GM12875 (cell line): ENCODE measurements at regions not wholly inside any gene's neighbourhood (a gene's known extent, or its start where the extent isn't known, plus 50 kb on each side); places are given as distances from the start of the nearest gene placed in this dataset.

ENCODE experiments used
- H3K4me3 ChIP-seq: one replicate; pipeline ENCODE4 v1.5.1; 2011; ENCODE audit warnings: low read depth, low read length, control low read depth
- TF ChIP-seq, protein P1 (sequence below): IDR thresholded peaks from 2 replicates; pipeline ENCODE4 v1.5.1; 2011; ENCODE audit warnings: low read depth, mild to moderate bottlenecking, control low read depth, inconsistent platforms, low read length, moderate library complexity, borderline replicate concordance; ENCODE audit not compliant: insufficient read depth

DNA sequence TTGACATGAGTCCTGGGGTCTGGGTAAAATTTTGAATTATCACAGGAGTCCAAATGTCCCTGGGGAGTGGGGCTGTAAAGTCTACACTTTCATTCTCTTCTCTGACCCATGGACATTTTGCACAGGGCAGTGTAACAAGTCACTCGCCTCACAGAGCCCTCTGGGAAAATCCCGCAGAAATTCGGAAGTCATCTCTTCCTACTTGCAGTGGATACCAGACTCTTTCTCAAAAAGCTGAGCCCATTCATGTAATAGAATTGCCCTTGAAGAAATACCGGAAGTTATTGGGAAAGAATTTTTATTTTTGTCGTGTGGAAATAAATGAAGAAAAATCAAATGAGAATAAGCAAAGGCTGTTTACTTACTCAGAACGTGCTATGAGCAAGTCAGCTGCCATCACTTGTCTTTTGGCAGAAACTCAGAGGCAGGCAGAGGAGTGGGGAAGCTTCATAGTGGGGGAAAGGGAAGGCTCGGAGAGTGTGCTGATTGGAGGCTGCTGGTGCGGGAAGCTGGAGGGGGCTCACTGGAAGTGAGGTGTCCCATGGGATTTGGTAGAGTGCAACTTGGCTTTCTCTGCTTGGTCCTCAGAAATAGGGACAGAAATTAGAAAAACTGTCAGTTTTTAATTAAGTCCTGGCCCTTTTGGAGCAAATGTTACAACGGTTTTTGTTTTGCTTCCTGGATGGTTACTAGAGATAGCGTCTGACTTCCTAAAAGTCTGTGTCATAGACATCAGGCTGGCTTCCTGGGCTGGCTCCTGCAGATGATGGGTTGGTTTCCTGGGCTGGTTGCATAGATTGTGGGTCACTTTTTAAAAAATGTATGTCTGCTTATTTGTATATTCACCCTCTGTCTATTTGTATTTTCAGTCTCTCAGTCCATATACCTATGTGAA lies 79.8 kb upstream of the EEF1E1 start:
- TF ChIP-seq, protein P1, sequence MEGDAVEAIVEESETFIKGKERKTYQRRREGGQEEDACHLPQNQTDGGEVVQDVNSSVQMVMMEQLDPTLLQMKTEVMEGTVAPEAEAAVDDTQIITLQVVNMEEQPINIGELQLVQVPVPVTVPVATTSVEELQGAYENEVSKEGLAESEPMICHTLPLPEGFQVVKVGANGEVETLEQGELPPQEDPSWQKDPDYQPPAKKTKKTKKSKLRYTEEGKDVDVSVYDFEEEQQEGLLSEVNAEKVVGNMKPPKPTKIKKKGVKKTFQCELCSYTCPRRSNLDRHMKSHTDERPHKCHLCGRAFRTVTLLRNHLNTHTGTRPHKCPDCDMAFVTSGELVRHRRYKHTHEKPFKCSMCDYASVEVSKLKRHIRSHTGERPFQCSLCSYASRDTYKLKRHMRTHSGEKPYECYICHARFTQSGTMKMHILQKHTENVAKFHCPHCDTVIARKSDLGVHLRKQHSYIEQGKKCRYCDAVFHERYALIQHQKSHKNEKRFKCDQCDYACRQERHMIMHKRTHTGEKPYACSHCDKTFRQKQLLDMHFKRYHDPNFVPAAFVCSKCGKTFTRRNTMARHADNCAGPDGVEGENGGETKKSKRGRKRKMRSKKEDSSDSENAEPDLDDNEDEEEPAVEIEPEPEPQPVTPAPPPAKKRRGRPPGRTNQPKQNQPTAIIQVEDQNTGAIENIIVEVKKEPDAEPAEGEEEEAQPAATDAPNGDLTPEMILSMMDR: no peak
- no peak overlapping the region for H3K4me3 ChIP-seq

DNA sequence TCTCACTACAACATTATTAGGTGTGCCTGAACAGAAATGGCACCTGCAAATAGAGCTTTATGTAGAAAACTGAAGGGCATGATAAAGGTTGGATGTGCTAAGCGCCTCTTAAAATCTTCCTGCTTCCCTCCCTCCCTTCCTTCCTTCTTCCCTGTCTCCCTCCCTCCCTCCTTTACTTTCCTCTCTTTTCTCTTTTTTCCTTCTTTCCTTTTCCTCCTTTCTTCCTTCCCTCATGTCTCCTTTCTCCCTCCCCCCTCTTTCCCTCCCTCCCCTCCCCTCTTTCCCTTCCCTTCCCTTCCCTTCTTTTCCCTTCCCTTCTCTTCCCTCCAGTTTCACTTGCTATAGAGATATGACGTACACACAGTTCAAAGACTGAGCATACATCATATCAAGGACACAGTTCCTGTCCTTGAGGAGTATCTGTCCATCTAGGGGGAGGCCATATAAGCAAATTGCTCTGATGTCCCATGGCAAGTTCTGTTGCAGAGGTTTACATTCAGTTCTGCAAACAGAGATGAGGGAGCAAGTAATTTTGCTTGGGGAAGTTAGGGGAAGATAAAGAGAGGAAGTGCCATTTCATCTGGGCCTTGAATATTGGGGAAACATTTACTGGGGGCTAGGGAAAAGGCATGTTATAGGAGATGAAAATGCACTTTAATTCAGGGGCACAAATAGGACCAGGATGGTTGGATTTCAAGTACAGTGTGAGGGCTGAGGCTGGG lies 79.0 kb upstream of the EEF1E1 start:
- no peak overlapping the region for H3K4me3 ChIP-seq
- TF ChIP-seq, protein P1: no peak

GRCh38 chr6:8180327-8181159 lies 78.2 kb upstream of the EEF1E1 start:
- H3K4me3 ChIP-seq: no peak overlapping the region

DNA sequence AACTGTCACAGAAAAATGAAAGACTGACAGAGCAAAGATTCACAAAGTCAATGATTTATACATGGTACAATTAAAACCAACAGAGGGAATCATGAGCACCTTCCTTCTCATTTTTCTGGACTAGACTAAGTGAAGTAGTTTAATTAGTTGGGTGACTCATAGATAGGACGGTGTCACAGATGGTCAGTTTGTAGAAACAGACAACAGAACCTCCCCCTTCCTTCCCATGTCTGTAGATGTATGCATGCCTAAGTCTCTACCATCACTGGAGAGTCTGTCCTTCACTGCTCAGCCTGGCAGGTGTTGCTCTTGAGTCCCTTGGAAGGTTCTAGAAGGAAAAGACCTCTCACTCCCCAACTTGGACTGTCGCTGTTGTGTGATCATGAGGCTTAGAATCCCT lies 75.4 kb upstream of the EEF1E1 start:
- H3K4me3 ChIP-seq: no peak overlapping the region
- TF ChIP-seq, protein P1: no peak

More at GRCh38 chr6:8180327-8181159, 78.2 kb upstream of the EEF1E1 start:
- TF ChIP-seq, protein P1: no peak

GRCh38 chr6:8175046-8175777 lies 72.9 kb upstream of the EEF1E1 start:
- TF ChIP-seq, protein P1: no peak
- no peak overlapping the region for H3K4me3 ChIP-seq

DNA sequence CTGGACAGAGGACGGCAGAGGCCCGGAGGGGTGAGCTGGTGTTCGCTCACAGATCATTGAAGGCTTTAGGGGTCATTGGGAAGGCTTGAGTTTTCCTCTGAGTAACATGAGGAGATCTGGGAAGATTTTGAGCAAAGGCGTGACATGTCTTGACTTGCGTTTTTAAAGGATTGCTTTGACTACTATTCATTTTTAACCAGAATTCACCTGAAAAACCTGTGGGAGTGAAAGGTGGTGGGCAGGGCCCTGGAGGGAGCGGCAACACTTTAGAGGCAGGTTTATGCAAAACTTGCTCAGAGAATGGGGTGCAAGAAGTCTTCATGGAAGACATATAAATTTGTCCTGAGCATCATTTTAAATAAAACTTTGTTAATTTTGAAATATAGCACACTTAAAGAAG lies 72.2 kb upstream of the EEF1E1 start:
- TF ChIP-seq, protein P1: no peak
- H3K4me3 ChIP-seq: no peak overlapping the region
